ENCODE measurements at regions not wholly inside any gene's neighbourhood (a gene's known extent, or its start where the extent isn't known, plus 50 kb on each side); places are given as distances from the start of the nearest gene placed in this dataset.
"Not testable (repeated sequence)": the region's sequence is repeated elsewhere in the genome, so short reads cannot be mapped to it uniquely, and the experiment has no call there.

GRCh38 chr13:24613755-24614154 is 66.5 kb upstream of the ATP12A start:
- Mint-ChIP-seq H3K9me3 (peaks cover 4% of the 10 kb centered on the region), H3K27ac (no peak overlapping the region), H3K36me3 (ENCODE audit: low read depth) (no peaks in the 10 kb centered on the region)

DNA sequence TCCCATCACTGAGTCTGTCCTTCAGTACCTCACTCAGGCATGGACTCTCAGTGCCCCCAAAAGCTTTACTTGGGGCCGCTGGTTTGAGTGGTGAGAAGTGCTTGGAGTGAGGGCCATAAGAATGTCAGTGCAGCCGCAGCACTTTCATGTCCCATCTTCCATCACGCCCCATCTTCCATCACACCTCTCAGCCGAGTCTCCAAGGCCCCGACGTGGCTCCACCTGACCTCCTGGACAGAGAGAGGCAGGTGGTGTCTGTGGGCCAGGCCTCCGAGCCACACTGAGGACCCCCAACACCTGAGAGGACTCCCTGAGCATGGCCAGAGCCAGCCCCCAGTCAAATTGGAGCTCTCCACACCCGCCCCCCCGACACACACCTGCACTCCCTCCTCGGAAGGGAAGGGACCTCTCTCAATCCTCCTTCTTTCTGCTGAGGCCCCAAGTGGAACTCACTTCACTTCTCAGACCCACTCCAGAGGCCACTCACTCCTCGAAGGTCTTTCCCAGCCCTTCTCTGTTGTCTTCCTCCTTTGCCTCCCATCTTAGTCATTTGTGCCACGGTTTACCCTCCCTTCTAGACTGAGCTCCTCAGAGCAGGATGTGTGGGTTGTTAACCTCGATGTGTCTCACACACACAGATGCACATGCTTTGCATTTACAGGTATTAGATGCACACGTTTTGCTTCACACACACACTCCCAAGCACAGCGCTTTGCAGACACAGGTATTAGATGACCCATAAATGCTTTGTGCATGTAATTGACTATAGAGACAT is 65.7 kb upstream of the ATP12A start:
- DNase-seq: no peak
- Mint-ChIP-seq H3K4me3 (no peak overlapping the region), H3K27ac (no peak overlapping the region), H3K36me3 (ENCODE audit: low read depth) (no peaks in the 10 kb centered on the region), H3K27me3 (no peaks in the 10 kb centered on the region), H3K9me3 (peaks cover 4% of the 10 kb centered on the region), H3K4me1 (ENCODE audit: low read depth) (peaks cover 51% of the 10 kb centered on the region)

More at GRCh38 chr13:24613755-24614154, 66.5 kb upstream of the ATP12A start:
- Mint-ChIP-seq H3K27me3 (no peaks in the 10 kb centered on the region), H3K4me3 (no peak overlapping the region), H3K4me1 (ENCODE audit: low read depth) (peaks cover 43% of the 10 kb centered on the region)
- no peak for DNase-seq

- Mint-ChIP-seq H3K4me3 (no peak overlapping the region), H3K36me3 (ENCODE audit: low read depth) (no peaks in the 10 kb centered on the region), H3K9me3 (peaks cover 4% of the 10 kb centered on the region), H3K27me3 (no peaks in the 10 kb centered on the region), H3K4me1 (ENCODE audit: low read depth) (peaks cover 52% of the 10 kb centered on the region), H3K27ac (no peak overlapping the region)
- DNase-seq: no peak
Measured at GRCh38 chr13:24615114-24615513, 65.1 kb upstream of the ATP12A start.

DNA sequence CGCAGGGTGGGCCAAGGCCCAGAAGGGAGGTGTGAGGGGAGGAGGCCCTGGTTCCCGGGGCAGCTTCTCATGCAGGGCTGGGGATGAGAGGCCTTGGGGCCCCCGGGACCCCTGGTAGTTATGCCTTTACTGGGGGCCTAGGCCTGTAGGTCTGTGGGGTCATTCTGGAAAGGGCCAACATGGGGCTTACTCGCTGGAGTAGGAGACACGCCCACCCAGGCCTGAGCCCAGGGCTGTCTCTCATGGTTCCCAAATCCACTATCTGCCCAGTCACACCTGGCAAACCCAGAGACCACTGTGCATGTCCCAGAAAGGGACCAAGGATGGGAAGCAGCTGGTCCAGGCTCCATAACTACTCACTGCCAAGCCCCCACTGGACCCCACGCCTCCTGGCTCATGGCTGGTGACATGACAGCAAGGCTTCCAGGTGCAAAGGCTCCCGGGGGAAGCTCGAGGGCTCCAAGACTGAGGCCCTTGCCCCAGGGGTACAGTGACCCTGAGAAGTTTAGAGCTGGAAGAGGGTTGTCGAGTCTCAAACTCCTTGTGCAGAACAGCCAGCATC is 64.2 kb upstream of the ATP12A start:
- H3K9me3 Mint-ChIP-seq: peaks cover 4% of the 10 kb centered on the region
- H3K4me3 Mint-ChIP-seq: no peak overlapping the region
- no peaks in the 10 kb centered on the region for H3K27me3 Mint-ChIP-seq
- H3K27ac Mint-ChIP-seq: no peak overlapping the region
- peaks cover 48% of the 10 kb centered on the region for H3K4me1 Mint-ChIP-seq (ENCODE audit: low read depth)
- no peaks in the 10 kb centered on the region for H3K36me3 Mint-ChIP-seq (ENCODE audit: low read depth)
- DNase-seq: no peak

DNA sequence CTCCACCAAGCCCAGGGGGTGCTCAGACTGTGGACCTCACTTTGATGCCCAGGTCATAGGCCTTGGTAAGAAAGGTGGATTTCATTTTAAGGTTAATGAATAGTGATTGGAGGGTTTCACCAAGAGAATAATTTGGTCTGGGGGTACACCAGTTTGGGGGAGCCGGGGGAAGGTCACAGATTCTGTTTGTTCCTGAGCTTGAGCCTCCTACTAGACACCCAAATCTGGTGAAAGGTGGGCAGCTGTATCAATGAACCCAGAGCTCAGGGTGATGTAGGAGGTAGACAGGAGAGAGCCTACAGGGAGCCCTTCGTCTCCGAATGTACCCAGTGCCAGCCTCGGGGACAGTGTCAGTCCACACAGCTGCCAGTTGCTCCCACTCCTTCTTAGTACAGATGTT is 63.7 kb upstream of the ATP12A start:
- Mint-ChIP-seq H3K36me3 (ENCODE audit: low read depth) (no peaks in the 10 kb centered on the region), H3K4me1 (ENCODE audit: low read depth) (peaks cover 44% of the 10 kb centered on the region), H3K27me3 (no peaks in the 10 kb centered on the region), H3K4me3 (no peak overlapping the region), H3K27ac (no peak overlapping the region), H3K9me3 (peaks cover 4% of the 10 kb centered on the region)
- no peak for DNase-seq

DNA sequence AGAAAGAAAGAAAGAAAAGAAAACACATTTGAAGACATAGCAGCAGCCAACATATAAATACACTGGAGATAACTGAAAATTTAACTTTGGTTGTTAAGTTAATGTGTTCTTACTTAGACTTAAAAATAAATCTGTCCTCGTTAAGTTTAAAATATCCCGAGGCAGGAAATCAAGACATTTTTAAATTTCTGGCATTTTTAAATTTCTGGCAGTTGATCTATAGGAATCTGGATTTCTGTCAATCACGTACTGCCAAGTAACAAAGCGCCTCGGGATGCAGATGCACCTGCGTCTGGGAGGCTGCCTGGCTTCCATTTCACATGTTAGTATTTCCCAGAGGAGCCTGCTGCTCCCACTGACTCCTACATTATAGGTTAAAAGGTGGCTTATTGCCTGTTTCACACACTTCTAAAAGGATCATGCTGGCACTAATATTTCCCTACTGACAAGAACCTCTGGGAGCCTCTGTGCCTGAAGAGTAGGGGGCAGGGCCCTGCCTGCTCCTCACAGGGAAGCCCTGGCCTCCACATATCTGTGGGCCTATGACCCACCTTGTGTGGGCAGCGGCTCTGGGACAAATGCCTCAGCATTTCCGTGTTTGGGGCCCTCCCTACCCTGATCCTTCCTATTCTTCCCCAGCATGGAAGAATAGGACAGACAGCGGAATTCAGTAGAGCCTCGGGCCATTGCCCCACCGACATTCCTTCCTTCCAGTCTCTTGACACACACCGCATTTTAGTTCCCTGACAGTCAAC is 62.8 kb upstream of the ATP12A start:
- Mint-ChIP-seq H3K4me1 (ENCODE audit: low read depth) (peaks cover 44% of the 10 kb centered on the region), H3K27me3 (no peaks in the 10 kb centered on the region), H3K36me3 (ENCODE audit: low read depth) (no peaks in the 10 kb centered on the region), H3K4me3 (no peak overlapping the region), H3K9me3 (peaks cover 4% of the 10 kb centered on the region), H3K27ac (peak overlapping the region; percentile 90)
- no peak for DNase-seq

GRCh38 chr13:24618011-24618955 is 61.9 kb upstream of the ATP12A start:
- no peak overlapping the region for H3K4me3 Mint-ChIP-seq
- peaks cover 4% of the 10 kb centered on the region for H3K9me3 Mint-ChIP-seq
- H3K4me1 Mint-ChIP-seq (ENCODE audit: low read depth): peaks cover 44% of the 10 kb centered on the region
- peak; percentile 75 for DNase-seq
- no peaks in the 10 kb centered on the region for H3K27me3 Mint-ChIP-seq
- H3K36me3 Mint-ChIP-seq (ENCODE audit: low read depth): no peaks in the 10 kb centered on the region
- peak overlapping the region; percentile 90 for H3K27ac Mint-ChIP-seq

GRCh38 chr13:24619282-24619681 is 60.9 kb upstream of the ATP12A start:
- Mint-ChIP-seq H3K4me3 (no peak overlapping the region), H3K9me3 (peaks cover 4% of the 10 kb centered on the region), H3K27me3 (no peaks in the 10 kb centered on the region), H3K36me3 (ENCODE audit: low read depth) (no peaks in the 10 kb centered on the region), H3K4me1 (ENCODE audit: low read depth) (peaks cover 41% of the 10 kb centered on the region), H3K27ac (peak overlapping the region; percentile 90)
- DNase-seq: no peak

GRCh38 chr13:24622481-24623148 is 57.6 kb upstream of the ATP12A start:
- not testable (repeated sequence) for H3K27me3 Mint-ChIP-seq; H3K4me3 Mint-ChIP-seq; DNase-seq; H3K9me3 Mint-ChIP-seq; H3K36me3 Mint-ChIP-seq (ENCODE audit: low read depth); H3K27ac Mint-ChIP-seq
- H3K4me1 Mint-ChIP-seq (ENCODE audit: low read depth): peaks cover 52% of the 10 kb centered on the region

- Mint-ChIP-seq H3K4me3 (no peak overlapping the region), H3K27ac (no peak overlapping the region)
Measured at GRCh38 chr13:24623149-24623665, 57.0 kb upstream of the ATP12A start.

DNA sequence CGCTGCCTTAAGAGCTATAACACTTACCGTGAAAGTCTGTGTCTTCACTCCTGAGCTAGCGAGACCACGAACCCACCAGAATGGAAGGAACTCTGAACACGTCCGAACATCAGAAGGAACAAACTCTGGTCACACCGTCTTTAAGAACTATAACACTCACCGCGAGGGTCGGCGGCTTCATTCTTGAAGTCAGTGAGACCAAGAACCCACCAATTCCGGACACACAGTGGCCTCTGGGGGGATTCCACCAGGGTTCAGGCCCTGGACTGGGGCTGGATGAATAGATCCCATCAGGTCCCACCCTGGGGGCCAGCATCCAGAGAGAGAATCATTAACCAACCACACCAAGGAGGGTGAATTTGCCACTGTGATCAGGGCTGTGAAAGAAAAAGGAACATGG is 55.8 kb upstream of the ATP12A start:
- H3K27ac Mint-ChIP-seq: peak overlapping the region; percentile 75
- H3K36me3 Mint-ChIP-seq (ENCODE audit: low read depth): no peaks in the 10 kb centered on the region

More at GRCh38 chr13:24623149-24623665, 57.0 kb upstream of the ATP12A start:
- Mint-ChIP-seq H3K4me1 (ENCODE audit: low read depth) (peaks cover 46% of the 10 kb centered on the region), H3K36me3 (ENCODE audit: low read depth) (no peaks in the 10 kb centered on the region), H3K27me3 (no peaks in the 10 kb centered on the region), H3K9me3 (no peaks in the 10 kb centered on the region)
- DNase-seq: no peak

GRCh38 chr13:24624801-24625231 is 55.4 kb upstream of the ATP12A start:
- Mint-ChIP-seq H3K9me3 (no peaks in the 10 kb centered on the region), H3K27ac (peak overlapping the region; percentile 75), H3K4me3 (no peak overlapping the region), H3K4me1 (ENCODE audit: low read depth) (peaks cover 32% of the 10 kb centered on the region), H3K36me3 (ENCODE audit: low read depth) (no peaks in the 10 kb centered on the region), H3K27me3 (no peaks in the 10 kb centered on the region)
- no peak for DNase-seq

More for the DNA sequence above, 55.8 kb upstream of the ATP12A start:
- Mint-ChIP-seq H3K9me3 (no peaks in the 10 kb centered on the region), H3K4me1 (ENCODE audit: low read depth) (peaks cover 35% of the 10 kb centered on the region), H3K4me3 (no peak overlapping the region), H3K27me3 (no peaks in the 10 kb centered on the region)
- no peak for DNase-seq

DNA sequence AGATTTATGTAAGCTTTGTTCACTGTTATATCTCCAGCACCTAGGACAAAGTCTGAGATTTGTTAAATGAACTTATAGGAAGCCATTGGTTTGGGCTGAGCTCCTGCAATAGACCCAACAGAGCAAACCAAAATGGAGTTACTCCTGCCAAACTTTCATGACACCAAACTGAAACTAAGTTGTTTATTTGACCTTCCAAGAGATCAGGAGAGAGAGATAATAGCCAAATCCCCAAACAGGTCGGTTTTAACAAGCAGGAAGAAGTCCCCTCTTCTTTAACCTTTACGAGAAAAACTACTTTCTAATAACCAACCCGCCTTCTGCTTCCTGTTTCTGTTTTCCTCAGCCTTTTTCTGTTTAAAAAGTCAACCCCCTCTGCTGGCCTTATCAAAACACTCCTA is 54.9 kb upstream of the ATP12A start:
- Mint-ChIP-seq H3K36me3 (ENCODE audit: low read depth) (no peaks in the 10 kb centered on the region), H3K4me1 (ENCODE audit: low read depth) (peaks cover 30% of the 10 kb centered on the region), H3K9me3 (no peaks in the 10 kb centered on the region), H3K27me3 (no peaks in the 10 kb centered on the region), H3K27ac (peak overlapping the region; percentile 75), H3K4me3 (no peak overlapping the region)
- no peak for DNase-seq
